SU-DHL-6 (cell line): ENCODE measurements at regions not wholly inside any gene's neighbourhood (a gene's known extent, or its start where the extent isn't known, plus 50 kb on each side); places are given as distances from the start of the nearest gene placed in this dataset.

Experiments
- H2AFZ ChIP-seq: fragments of 200-600 bp; sonication (generic); 2 replicates; pipeline ENCODE4 v1.6.1; 2014; ENCODE audit warnings: low read depth, mild to moderate bottlenecking, moderate library complexity, mixed read lengths, antibody characterized with exemption, low read length; ENCODE audit not compliant: severe bottlenecking
- H3F3A ChIP-seq: fragments of 200-600 bp; shearing (Covaris generic); 2 replicates; pipeline ENCODE4 v1.6.0; 2016; ENCODE audit warnings: antibody characterized with exemption, mild to moderate bottlenecking; ENCODE audit not compliant: insufficient read depth
- H3K27ac ChIP-seq: fragments of 200-600 bp; sonication (generic); 2 replicates; pipeline ENCODE4 v1.5.1; 2016; ENCODE audit warnings: low read depth, mild to moderate bottlenecking, low read length, moderate library complexity, mixed read lengths
- H3K27me3 ChIP-seq: fragments of 200-600 bp; sonication (generic), shearing (Covaris generic); 2 replicates; pipeline ENCODE4 v1.6.0; 2014; ENCODE audit warnings: mild to moderate bottlenecking, low read length
- H3K36me3 ChIP-seq: fragments of 200-600 bp; sonication (generic); 2 replicates; pipeline ENCODE4 v1.6.1; 2014; ENCODE audit warnings: mild to moderate bottlenecking, low read length, mixed read lengths
- H3K4me2 ChIP-seq: fragments of 300-600, 200-600 bp; shearing (Covaris generic), sonication (generic); 2 replicates; pipeline ENCODE4 v1.6.0; 2014; ENCODE audit warnings: low read length, low read depth, mild to moderate bottlenecking; ENCODE audit not compliant: poor library complexity, severe bottlenecking
- H3K4me3 ChIP-seq: fragments of 200-600 bp; sonication (generic); 2 replicates; pipeline ENCODE4 v1.5.1; 2014; ENCODE audit warnings: antibody characterized with exemption, low read length, mild to moderate bottlenecking, mixed read lengths; ENCODE audit not compliant: insufficient read depth, poor library complexity, severe bottlenecking
- H3K79me2 ChIP-seq: fragments of 200-600 bp; sonication (generic); 2 replicates; pipeline ENCODE4 v1.6.1; 2014; ENCODE audit warnings: mild to moderate bottlenecking, low read length, moderate library complexity; ENCODE audit not compliant: insufficient read depth
- H3K9ac ChIP-seq: fragments of 200-600 bp; sonication (generic); 2 replicates; pipeline ENCODE4 v1.7.0; 2014; ENCODE audit warnings: mild to moderate bottlenecking, low read length
- H3K9me2 ChIP-seq: fragments of 200-600 bp; sonication (generic); replicated peaks from 2 replicates; pipeline ENCODE4 v1.6.1; 2014; ENCODE audit warnings: low read length; ENCODE audit not compliant: insufficient read depth
- H3K9me3 ChIP-seq: fragments of 200-600 bp; sonication (generic); 2 replicates; pipeline ENCODE4 v1.6.1; 2014; ENCODE audit warnings: low read length, mixed read lengths; ENCODE audit not compliant: insufficient read depth
- H4K20me1 ChIP-seq: fragments of 200-600 bp; sonication (generic); 2 replicates; pipeline ENCODE4 v1.6.1; 2014; ENCODE audit warnings: low read depth, mild to moderate bottlenecking, antibody characterized with exemption, low read length, moderate library complexity, mixed read lengths
- EZH2phosphoT487 ChIP-seq: fragments of 200-600 bp; sonication (generic), shearing (Covaris generic); conservative IDR thresholded peaks from 2 replicates; pipeline ENCODE4 v1.6.1; 2018; ENCODE audit warnings: mild to moderate bottlenecking, antibody characterized with exemption, low read length, moderate library complexity, mixed read lengths
- TF ChIP-seq, protein P1 (sequence below): fragments of 200-600 bp; sonication (generic); IDR thresholded peaks from one replicate; pipeline ENCODE4 v1.5.1; 2017; ENCODE audit warnings: antibody characterized with exemption, mild to moderate bottlenecking, low read length, moderate library complexity; ENCODE audit not compliant: insufficient read depth, poor library complexity, severe bottlenecking

GRCh38 chr6:113588646-113589045 is 268.5 kb upstream of the MARCKS start:
- Histone ChIP-seq H4K20me1 (no peaks in the 10 kb centered on the region), H3K27me3 (no peaks in the 10 kb centered on the region), H3K9me2 (no peaks in the 10 kb centered on the region), H3F3A (no peaks in the 10 kb centered on the region), H3K79me2 (no peaks in the 10 kb centered on the region), H2AFZ (no peak overlapping the region), H3K36me3 (no peaks in the 10 kb centered on the region), H3K4me3 (no peak overlapping the region), H3K9me3 (no peaks in the 10 kb centered on the region), H3K9ac (no peak overlapping the region), H3K4me2 (no peak overlapping the region), H3K27ac (no peak overlapping the region)
- no peak for TF ChIP-seq EZH2phosphoT487
- TF ChIP-seq, protein P1, sequence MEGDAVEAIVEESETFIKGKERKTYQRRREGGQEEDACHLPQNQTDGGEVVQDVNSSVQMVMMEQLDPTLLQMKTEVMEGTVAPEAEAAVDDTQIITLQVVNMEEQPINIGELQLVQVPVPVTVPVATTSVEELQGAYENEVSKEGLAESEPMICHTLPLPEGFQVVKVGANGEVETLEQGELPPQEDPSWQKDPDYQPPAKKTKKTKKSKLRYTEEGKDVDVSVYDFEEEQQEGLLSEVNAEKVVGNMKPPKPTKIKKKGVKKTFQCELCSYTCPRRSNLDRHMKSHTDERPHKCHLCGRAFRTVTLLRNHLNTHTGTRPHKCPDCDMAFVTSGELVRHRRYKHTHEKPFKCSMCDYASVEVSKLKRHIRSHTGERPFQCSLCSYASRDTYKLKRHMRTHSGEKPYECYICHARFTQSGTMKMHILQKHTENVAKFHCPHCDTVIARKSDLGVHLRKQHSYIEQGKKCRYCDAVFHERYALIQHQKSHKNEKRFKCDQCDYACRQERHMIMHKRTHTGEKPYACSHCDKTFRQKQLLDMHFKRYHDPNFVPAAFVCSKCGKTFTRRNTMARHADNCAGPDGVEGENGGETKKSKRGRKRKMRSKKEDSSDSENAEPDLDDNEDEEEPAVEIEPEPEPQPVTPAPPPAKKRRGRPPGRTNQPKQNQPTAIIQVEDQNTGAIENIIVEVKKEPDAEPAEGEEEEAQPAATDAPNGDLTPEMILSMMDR, result no peak

DNA sequence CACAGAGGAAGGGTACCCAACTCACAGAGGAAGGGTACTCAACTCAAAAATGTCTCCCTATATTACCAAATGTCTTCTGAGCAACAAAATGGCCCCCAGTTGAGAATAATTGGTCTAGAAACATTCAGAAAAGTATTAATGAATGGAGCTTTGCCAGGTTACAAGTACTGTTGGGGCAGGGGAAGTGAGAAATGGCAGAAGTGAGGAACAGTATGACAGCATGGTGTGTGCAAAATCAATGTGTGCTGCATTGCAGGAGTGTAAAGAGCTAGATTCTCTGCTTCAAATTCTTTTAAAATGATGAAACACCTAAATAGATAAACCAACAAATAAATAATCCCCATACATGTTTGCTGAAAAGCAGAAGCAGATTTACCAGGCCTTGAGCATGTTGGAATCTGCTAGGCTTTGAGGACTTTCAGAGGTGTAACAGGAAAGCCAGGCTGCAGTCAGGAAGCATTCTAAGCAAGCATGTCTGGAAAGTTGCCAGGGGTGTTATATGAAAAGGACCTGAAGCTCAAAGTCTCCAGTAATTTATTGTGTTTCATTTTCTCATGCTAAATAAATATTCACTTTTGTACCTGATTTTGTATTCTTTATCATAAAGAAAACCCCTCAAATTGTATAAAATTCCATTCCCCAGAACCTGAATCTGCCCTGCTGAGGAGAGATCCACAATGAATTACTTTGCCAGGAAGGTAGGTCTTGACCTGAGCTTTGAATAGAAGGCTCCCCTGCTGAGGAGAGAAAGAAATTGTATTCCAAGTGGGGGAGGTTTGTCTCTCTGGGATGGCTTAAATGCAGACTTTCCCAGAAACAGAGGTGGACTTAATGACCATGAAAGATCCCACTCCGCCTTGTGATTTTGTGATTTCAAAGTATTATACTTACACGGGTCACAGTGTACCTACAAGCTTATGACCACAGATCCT is 265.0 kb upstream of the MARCKS start:
- H3K9me3 ChIP-seq, result no peaks in the 10 kb centered on the region
- H4K20me1 ChIP-seq, result no peaks in the 10 kb centered on the region
- no peaks in the 10 kb centered on the region for H3K27me3 ChIP-seq
- H3K27ac ChIP-seq, result no peak overlapping the region
- H3K4me3 ChIP-seq, result no peak overlapping the region
- H3K4me2 ChIP-seq, result no peak overlapping the region
- TF ChIP-seq EZH2phosphoT487, result no peak
- TF ChIP-seq, protein P1, result no peak
- H3K36me3 ChIP-seq, result no peaks in the 10 kb centered on the region
- no peaks in the 10 kb centered on the region for H3K9me2 ChIP-seq
- H2AFZ ChIP-seq, result peak overlapping the region; percentile 59
- H3F3A ChIP-seq, result no peaks in the 10 kb centered on the region
- H3K9ac ChIP-seq, result no peak overlapping the region
- no peaks in the 10 kb centered on the region for H3K79me2 ChIP-seq

DNA sequence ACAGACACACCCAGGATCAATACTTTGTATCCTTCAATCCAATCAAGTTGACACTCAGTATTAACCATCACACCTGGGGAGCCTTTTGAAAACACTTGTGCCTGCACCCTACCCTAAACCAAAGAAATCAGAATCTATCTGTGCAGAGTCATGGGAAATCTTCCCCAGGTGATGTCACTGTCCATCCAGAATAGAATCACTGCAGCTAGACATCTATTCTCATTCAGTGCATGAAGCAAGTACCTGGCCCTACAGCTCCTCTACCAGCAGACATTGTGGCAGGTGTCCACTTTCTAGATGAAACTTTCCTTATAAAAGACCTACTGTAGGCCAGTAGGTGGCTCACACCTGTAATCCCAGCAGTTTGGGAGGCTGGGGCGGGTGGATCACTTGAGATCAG is 262.4 kb upstream of the MARCKS start:
- TF ChIP-seq EZH2phosphoT487, result no peak
- TF ChIP-seq, protein P1, result no peak
- no peaks in the 10 kb centered on the region for H3K36me3 ChIP-seq

More for the DNA sequence above, 262.4 kb upstream of the MARCKS start:
- Histone ChIP-seq H3K9ac (no peak overlapping the region), H2AFZ (no peak overlapping the region), H3F3A (no peaks in the 10 kb centered on the region), H3K27ac (no peak overlapping the region), H3K4me3 (no peak overlapping the region), H3K9me3 (no peaks in the 10 kb centered on the region), H3K27me3 (no peaks in the 10 kb centered on the region), H3K79me2 (no peaks in the 10 kb centered on the region), H3K9me2 (no peaks in the 10 kb centered on the region), H3K4me2 (no peak overlapping the region), H4K20me1 (no peaks in the 10 kb centered on the region)
